ENCODE measurements at regions not wholly inside any gene's neighbourhood (a gene's known extent, or its start where the extent isn't known, plus 50 kb on each side); places are given as distances from the start of the nearest gene placed in this dataset.
A peak's percentile ranks its signal among the peaks of the same experiment; 100 is the strongest.
"Not testable (repeated sequence)": the region's sequence is repeated elsewhere in the genome, so short reads cannot be mapped to it uniquely, and the experiment has no call there.

GRCh38 chr1:100597061-100597741, 59.3 kb downstream of the GPR88 start:
- CTCF ChIA-PET, result interaction anchor here (0.8 to 3.0 kb wide), 5 partner anchors 8 to 272 kb away, joined by 3 to 11 read pairs (median 3); no protein-coding TSS in a partner anchor

GRCh38 chr1:100597784-100598183, 59.8 kb downstream of the GPR88 start:
- ChIA-PET CTCF (interaction anchor here (0.8 to 3.0 kb wide), 4 partner anchors 9 to 271 kb away, joined by 3 to 11 read pairs (median 3); no protein-coding TSS in a partner anchor), POLR2A (interaction anchor here (1.0 kb wide), 1 partner anchor 137 kb away, joined by 3 read pairs; no protein-coding TSS in a partner anchor)
- no peak overlapping the region for H3K4me3 ChIP-seq (ENCODE audit: low read depth, low read length)
- no peak for TF ChIP-seq CTCF (IDR thresholded peaks at IDR 0.05; ENCODE audit: insufficient read depth, low read length, missing control alignments)
- no peak for DNase-seq (ENCODE audit: low read depth, low spot score)

More at GRCh38 chr1:100597061-100597741, 59.3 kb downstream of the GPR88 start:
- TF ChIP-seq CTCF (IDR thresholded peaks at IDR 0.05; ENCODE audit: insufficient read depth, low read length, missing control alignments), result no peak
- H3K4me3 ChIP-seq (ENCODE audit: low read depth, low read length), result no peak overlapping the region
- DNase-seq (ENCODE audit: low read depth, low spot score), result peak; percentile 66
- POLR2A ChIA-PET, result interaction anchor here (1.0 kb wide), 1 partner anchor 137 kb away, joined by 3 read pairs; no protein-coding TSS in a partner anchor

- POLR2A ChIA-PET, result not testable (repeated sequence)
Measured at GRCh38 chr1:100600377-100600776, 62.4 kb downstream of the GPR88 start.

GRCh38 chr1:100602028-100602427, 64.1 kb downstream of the GPR88 start:
- CTCF ChIA-PET, result not testable (repeated sequence)

More at GRCh38 chr1:100600377-100600776, 62.4 kb downstream of the GPR88 start:
- CTCF ChIA-PET; DNase-seq (ENCODE audit: low read depth, low spot score); H3K4me3 ChIP-seq (ENCODE audit: low read depth, low read length): not testable (repeated sequence)

GRCh38 chr1:100604372-100604771, 66.4 kb downstream of the GPR88 start:
- DNase-seq (ENCODE audit: low read depth, low spot score), result no peak
- no peak overlapping the region for H3K4me3 ChIP-seq (ENCODE audit: low read depth, low read length)
- ChIA-PET POLR2A (no interaction called here), CTCF (interaction anchor here (1.5 to 3.9 kb wide), 4 partner anchors 8 to 264 kb away, joined by 5 to 39 read pairs (median 8); no protein-coding TSS in a partner anchor)
- no peak for TF ChIP-seq CTCF (IDR thresholded peaks at IDR 0.05; ENCODE audit: insufficient read depth, low read length, missing control alignments)

More at GRCh38 chr1:100602028-100602427, 64.1 kb downstream of the GPR88 start:
- POLR2A ChIA-PET; H3K4me3 ChIP-seq (ENCODE audit: low read depth, low read length); DNase-seq (ENCODE audit: low read depth, low spot score): not testable (repeated sequence)

GRCh38 chr1:100606438-100606837, 68.5 kb downstream of the GPR88 start:
- POLR2A ChIA-PET, result no interaction called here
- peak; percentile 75 for TF ChIP-seq CTCF (IDR thresholded peaks at IDR 0.05; ENCODE audit: insufficient read depth, low read length, missing control alignments)
- CTCF ChIA-PET, result interaction anchor here (0.7 to 3.9 kb wide), 24 partner anchors 9 to 874 kb away, joined by 3 to 63 read pairs (median 4); no protein-coding TSS in a partner anchor
- H3K4me3 ChIP-seq (ENCODE audit: low read depth, low read length), result no peak overlapping the region
- DNase-seq (ENCODE audit: low read depth, low spot score), result no peak

- no peak for DNase-seq (ENCODE audit: low read depth, low spot score)
Measured at GRCh38 chr1:100607628-100608240, 69.8 kb downstream of the GPR88 start.

More at GRCh38 chr1:100607628-100608240, 69.8 kb downstream of the GPR88 start:
- TF ChIP-seq CTCF (IDR thresholded peaks at IDR 0.05; ENCODE audit: insufficient read depth, low read length, missing control alignments), result no peak
- CTCF ChIA-PET, result interaction anchor here (0.7 to 3.9 kb wide), 15 partner anchors 8 to 260 kb away, joined by 3 to 63 read pairs (median 7); no protein-coding TSS in a partner anchor
- POLR2A ChIA-PET, result no interaction called here
- no peak overlapping the region for H3K4me3 ChIP-seq (ENCODE audit: low read depth, low read length)

All from AG04449 (cell line).